Endothelial cell of umbilical vein (primary cell): ENCODE measurements at regions not wholly inside any gene's neighbourhood (a gene's known extent, or its start where the extent isn't known, plus 50 kb on each side); places are given as distances from the start of the nearest gene placed in this dataset.

Source experiments
- FOS ChIP-seq: IDR thresholded peaks from 2 replicates; pipeline ENCODE4 v1.6.1; 2011; ENCODE audit warnings: mild to moderate bottlenecking, low read length, moderate library complexity, borderline replicate concordance; ENCODE audit not compliant: insufficient read depth
- MAX ChIP-seq: IDR thresholded peaks from 2 replicates; pipeline ENCODE4 v1.6.1; 2011; ENCODE audit not compliant: insufficient read depth, insufficient read length
- POLR2AphosphoS5 ChIP-seq: IDR thresholded peaks from 2 replicates; pipeline ENCODE4 v1.6.1; 2012; ENCODE audit warnings: low read depth, mild to moderate bottlenecking, control low read depth, low read length, moderate library complexity; ENCODE audit not compliant: insufficient read depth
- TF ChIP-seq, protein P1 (sequence below), 2 donors: IDR thresholded peaks; 1 replicate in 1 of 2; 2 replicates in 1 of 2; pipeline ENCODE4 v1.5.1; 2011; ENCODE audit warnings: low read length in 2 of 2, mild to moderate bottlenecking in 2 of 2, moderate library complexity in 2 of 2, control low read depth in 1 of 2, inconsistent platforms in 1 of 2, low read depth in 1 of 2; ENCODE audit not compliant: insufficient read depth in 1 of 2; ENCODE audit errors: extremely low read depth in 1 of 2

DNA sequence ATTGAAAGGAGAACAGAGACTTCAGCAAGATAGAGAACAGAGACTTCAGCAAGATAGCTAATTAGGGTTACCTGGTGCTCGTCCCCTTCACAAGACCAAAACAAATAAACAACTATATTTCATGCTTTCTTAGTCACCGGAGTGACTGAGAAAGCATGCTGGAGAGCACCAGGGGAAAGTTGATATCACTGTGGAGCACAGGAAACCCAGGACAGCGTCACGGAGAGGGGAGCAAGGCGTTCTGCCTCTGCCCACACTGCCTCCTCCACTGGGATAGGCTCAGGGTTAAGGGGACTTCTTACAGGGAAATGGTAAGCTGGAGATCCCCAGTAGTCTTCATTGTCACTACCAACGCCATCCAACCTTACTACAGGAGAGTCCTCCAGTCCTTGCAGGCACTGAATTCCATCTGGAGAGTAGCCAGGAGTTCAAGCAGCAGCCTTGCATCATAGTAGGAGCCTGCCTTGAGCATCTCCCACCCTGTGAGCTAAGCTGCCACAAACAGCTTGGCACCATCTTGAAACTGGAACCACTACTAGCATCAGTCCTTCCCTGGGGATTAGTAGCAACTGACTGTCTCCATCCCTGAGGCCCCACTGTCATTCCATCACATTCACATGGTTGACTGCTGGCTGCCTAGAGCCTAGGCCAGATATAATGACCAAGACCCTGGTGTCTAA lies 239.4 kb downstream of the PLPP3 start:
- TF ChIP-seq MAX (no peak), POLR2AphosphoS5 (no peak), FOS (no peak)
- TF ChIP-seq, protein P1, sequence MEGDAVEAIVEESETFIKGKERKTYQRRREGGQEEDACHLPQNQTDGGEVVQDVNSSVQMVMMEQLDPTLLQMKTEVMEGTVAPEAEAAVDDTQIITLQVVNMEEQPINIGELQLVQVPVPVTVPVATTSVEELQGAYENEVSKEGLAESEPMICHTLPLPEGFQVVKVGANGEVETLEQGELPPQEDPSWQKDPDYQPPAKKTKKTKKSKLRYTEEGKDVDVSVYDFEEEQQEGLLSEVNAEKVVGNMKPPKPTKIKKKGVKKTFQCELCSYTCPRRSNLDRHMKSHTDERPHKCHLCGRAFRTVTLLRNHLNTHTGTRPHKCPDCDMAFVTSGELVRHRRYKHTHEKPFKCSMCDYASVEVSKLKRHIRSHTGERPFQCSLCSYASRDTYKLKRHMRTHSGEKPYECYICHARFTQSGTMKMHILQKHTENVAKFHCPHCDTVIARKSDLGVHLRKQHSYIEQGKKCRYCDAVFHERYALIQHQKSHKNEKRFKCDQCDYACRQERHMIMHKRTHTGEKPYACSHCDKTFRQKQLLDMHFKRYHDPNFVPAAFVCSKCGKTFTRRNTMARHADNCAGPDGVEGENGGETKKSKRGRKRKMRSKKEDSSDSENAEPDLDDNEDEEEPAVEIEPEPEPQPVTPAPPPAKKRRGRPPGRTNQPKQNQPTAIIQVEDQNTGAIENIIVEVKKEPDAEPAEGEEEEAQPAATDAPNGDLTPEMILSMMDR (IDR thresholded peaks at IDR 0.05; ENCODE audit: extremely low read depth in 1 of 2, insufficient read depth in 1 of 2, low read depth in 1 of 2, low read length in 2 of 2) = no peak
